ENCODE measurements at regions not wholly inside any gene's neighbourhood (a gene's known extent, or its start where the extent isn't known, plus 50 kb on each side); places are given as distances from the start of the nearest gene placed in this dataset.

GRCh38 chr11:112809429-112809828 is 151.8 kb upstream of the NCAM1 start (continued):
- TF ChIP-seq SIN3A (IDR thresholded peaks at IDR 0.05; ENCODE audit: low read depth), result no peak

- no peak for DNase-seq (ENCODE audit: low read depth, low spot score)
These were observed 150.3 kb upstream of the NCAM1 start for GRCh38 chr11:112810951-112811350.

More at GRCh38 chr11:112810951-112811350, 150.3 kb upstream of the NCAM1 start:
- no peak overlapping the region for H3K9ac ChIP-seq (ENCODE audit: low read length)
- H3K4me1 ChIP-seq (ENCODE audit: control insufficient read depth in 1 of 2, insufficient read depth in 2 of 2, low read length in 2 of 2), result no peaks in the 10 kb centered on the region
- no peaks in the 10 kb centered on the region for H3K79me2 ChIP-seq (ENCODE audit: insufficient read depth, low read length)
- ATAC-seq, result no peak
- intact Hi-C loops (cut with micrococcal nuclease), result no loop called here
- H4K20me1 ChIP-seq (ENCODE audit: insufficient read depth), result no peaks in the 10 kb centered on the region
- POLR2A ChIA-PET, result no interaction called here
- H3K9me2 ChIP-seq (ENCODE audit: insufficient read depth), result no peaks in the 10 kb centered on the region
- H2AFZ ChIP-seq (ENCODE audit: low read depth, low read length, poor library complexity, severe bottlenecking), result no peak overlapping the region
- RAD21 ChIA-PET (ENCODE audit: low non-redundant PET in 1 of 2, low total read pairs in 2 of 2, uncharacterized antibody in 2 of 2, unreplicated experiment in 2 of 2), result no interaction called here
- no TSS peak for BruUV-seq (replicated peaks)
- no peak overlapping the region for H3K4me2 ChIP-seq (ENCODE audit: low read length)
- H3K36me3 ChIP-seq (ENCODE audit: control insufficient read depth in 1 of 2, insufficient read depth in 2 of 2, low read length in 2 of 2), result no peaks in the 10 kb centered on the region
- no peak overlapping the region for H3K4me3 ChIP-seq (replicated peaks in 1 of 2; ENCODE audit: low read depth in 1 of 2, low read length in 2 of 2)
- no peaks in the 10 kb centered on the region for H3K9me3 ChIP-seq (ENCODE audit: control insufficient read depth in 1 of 2, insufficient read depth in 1 of 2, low read depth in 1 of 2, low read length in 2 of 2)
- CTCF ChIA-PET, result no interaction called here
- TF ChIP-seq FOSL1 (IDR thresholded peaks at IDR 0.05; ENCODE audit: low read depth), result no peak
- no peak for TF ChIP-seq EGR1 (IDR thresholded peaks at IDR 0.05; ENCODE audit: low read depth)
- no peak for TF ChIP-seq JUND (IDR thresholded peaks at IDR 0.05)
- TF ChIP-seq REST (IDR thresholded peaks at IDR 0.05; ENCODE audit: low read depth), result no peak
- TF ChIP-seq EZH2 (IDR thresholded peaks at IDR 0.05), result no peak
- no peak for TF ChIP-seq YY1 (IDR thresholded peaks at IDR 0.05; ENCODE audit: extremely low read depth, insufficient replicate concordance, low read depth, low read length)
- no peak for TF ChIP-seq ZFX (IDR thresholded peaks at IDR 0.05)
- no peak for TF ChIP-seq POLR2AphosphoS5 (IDR thresholded peaks at IDR 0.05; ENCODE audit: low read depth, low read length)
- TF ChIP-seq SP1 (IDR thresholded peaks at IDR 0.05; ENCODE audit: low read depth), result no peak
- TF ChIP-seq ELF1 (IDR thresholded peaks at IDR 0.05; ENCODE audit: borderline replicate concordance, low read depth), result no peak
- no peak for TF ChIP-seq CBX3 (IDR thresholded peaks at IDR 0.05; ENCODE audit: low read depth)
- TF ChIP-seq EZH2phosphoT487 (IDR thresholded peaks at IDR 0.05; ENCODE audit: borderline replicate concordance), result no peak
- TF ChIP-seq ATF3 (IDR thresholded peaks at IDR 0.05), result no peak
- no peak for TF ChIP-seq RAD21 (IDR thresholded peaks at IDR 0.05; ENCODE audit: low read depth)
- no peak for TF ChIP-seq SIN3A (IDR thresholded peaks at IDR 0.05; ENCODE audit: low read depth)
- no peak for TF ChIP-seq ZBTB33 (IDR thresholded peaks at IDR 0.05; ENCODE audit: extremely low read depth, insufficient replicate concordance, low read length)
- TF ChIP-seq SRF (IDR thresholded peaks at IDR 0.05; ENCODE audit: low read depth), result no peak
- H3K27me3 ChIP-seq (ENCODE audit: insufficient read depth, low read length), result peaks cover 5% of the 10 kb centered on the region; the same call in 1 of the 2 replicates
- no peak overlapping the region for H3K27ac ChIP-seq (ENCODE audit: low read depth, low read length)

All from HCT116 (cell line).